ENCODE measurements at regions not wholly inside any gene's neighbourhood (a gene's known extent, or its start where the extent isn't known, plus 50 kb on each side); places are given as distances from the start of the nearest gene placed in this dataset.
A peak's percentile ranks its signal among the peaks of the same experiment; 100 is the strongest.
"Not testable (repeated sequence)": the region's sequence is repeated elsewhere in the genome, so short reads cannot be mapped to it uniquely, and the experiment has no call there.

- H3K9me3 Mint-ChIP-seq: peaks cover 0 to 1% (median 0%) of the 10 kb centered on the region in 7 donors
- DNase-seq (no peak), ATAC-seq (ENCODE audit: low read depth in 2 of 2) (no peak)
- no peaks in the 10 kb centered on the region for H3K4me1 Mint-ChIP-seq
- H3K27ac Mint-ChIP-seq: no peak overlapping the region
- no peak overlapping the region for H3K4me3 Mint-ChIP-seq
- H3K27me3 Mint-ChIP-seq: no peaks in the 10 kb centered on the region
- no peaks in the 10 kb centered on the region for H3K36me3 Mint-ChIP-seq
Measured at GRCh38 chrX:50967736-50968135, 57.2 kb downstream of the BMP15 start.

GRCh38 chrX:50968871-50969635, 58.5 kb downstream of the BMP15 start:
- H3K27me3 Mint-ChIP-seq; H3K9me3 Mint-ChIP-seq; DNase-seq; H3K36me3 Mint-ChIP-seq; H3K27ac Mint-ChIP-seq; H3K4me1 Mint-ChIP-seq; ATAC-seq (ENCODE audit: low read depth in 2 of 2); H3K4me3 Mint-ChIP-seq: not testable (repeated sequence)

GRCh38 chrX:50971395-50971794, 60.9 kb downstream of the BMP15 start:
- no peak overlapping the region for H3K4me3 Mint-ChIP-seq
- H3K27me3 Mint-ChIP-seq: no peaks in the 10 kb centered on the region
- ATAC-seq (ENCODE audit: low read depth in 2 of 2) (no peak), DNase-seq (no peak)
- no peaks in the 10 kb centered on the region for H3K36me3 Mint-ChIP-seq
- H3K9me3 Mint-ChIP-seq: peaks cover 0 to 3% (median 0%) of the 10 kb centered on the region in 7 donors
- H3K4me1 Mint-ChIP-seq: no peaks in the 10 kb centered on the region
- no peak overlapping the region for H3K27ac Mint-ChIP-seq

- H3K27ac Mint-ChIP-seq: no peak overlapping the region
Measured at GRCh38 chrX:50973199-50973598, 62.7 kb downstream of the BMP15 start.

GRCh38 chrX:50978920-50979682, 68.6 kb downstream of the BMP15 start:
- Mint-ChIP-seq H3K27ac (no peak overlapping the region), H3K9me3 (peaks cover 0 to 3% (median 0%) of the 10 kb centered on the region in 7 donors), H3K36me3 (no peaks in the 10 kb centered on the region), H3K27me3 (peaks cover 0 to 7% (median 0%) of the 10 kb centered on the region in 3 donors), H3K4me3 (no peak overlapping the region), H3K4me1 (no peaks in the 10 kb centered on the region)
- no peak for DNase-seq
- no peak for ATAC-seq (ENCODE audit: low read depth in 2 of 2)

More at GRCh38 chrX:50973199-50973598, 62.7 kb downstream of the BMP15 start:
- Mint-ChIP-seq H3K4me1 (no peaks in the 10 kb centered on the region), H3K4me3 (no peak overlapping the region), H3K27me3 (peaks cover 0 to 3% (median 0%) of the 10 kb centered on the region in 3 donors), H3K36me3 (no peaks in the 10 kb centered on the region), H3K9me3 (peaks cover 0 to 3% (median 0%) of the 10 kb centered on the region in 7 donors)
- ATAC-seq (ENCODE audit: low read depth in 2 of 2) (no peak), DNase-seq (no peak)

GRCh38 chrX:50980251-50980650, 69.7 kb downstream of the BMP15 start:
- Mint-ChIP-seq H3K36me3 (no peaks in the 10 kb centered on the region), H3K4me1 (no peaks in the 10 kb centered on the region), H3K27me3 (peaks cover 0 to 7% (median 0%) of the 10 kb centered on the region in 3 donors), H3K4me3 (no peak overlapping the region), H3K9me3 (peaks cover 0 to 3% (median 0%) of the 10 kb centered on the region in 7 donors), H3K27ac (no peak overlapping the region)
- no peak for ATAC-seq (ENCODE audit: low read depth in 2 of 2)
- no peak for DNase-seq

GRCh38 chrX:50988649-50989048, 78.1 kb downstream of the BMP15 start:
- H3K36me3 Mint-ChIP-seq: no peaks in the 10 kb centered on the region
- H3K4me3 Mint-ChIP-seq: no peak overlapping the region
- ATAC-seq (ENCODE audit: low read depth in 2 of 2): no peak
- no peak overlapping the region for H3K27ac Mint-ChIP-seq
- no peaks in the 10 kb centered on the region for H3K4me1 Mint-ChIP-seq
- peaks cover 0 to 18% (median 0%) of the 10 kb centered on the region in 3 donors for H3K27me3 Mint-ChIP-seq
- DNase-seq: no peak
- H3K9me3 Mint-ChIP-seq: peaks cover 0 to 2% (median 0%) of the 10 kb centered on the region in 7 donors

GRCh38 chrX:50996930-50997329, 86.4 kb downstream of the BMP15 start:
- Mint-ChIP-seq H3K36me3 (no peaks in the 10 kb centered on the region), H3K4me1 (no peaks in the 10 kb centered on the region)
- ATAC-seq (ENCODE audit: low read depth in 2 of 2): no peak

GRCh38 chrX:51000384-51000783, 89.8 kb downstream of the BMP15 start:
- ATAC-seq (ENCODE audit: low read depth in 2 of 2); H3K27me3 Mint-ChIP-seq; H3K9me3 Mint-ChIP-seq; H3K27ac Mint-ChIP-seq; H3K4me1 Mint-ChIP-seq; H3K36me3 Mint-ChIP-seq; H3K4me3 Mint-ChIP-seq; DNase-seq: not testable (repeated sequence)

More at GRCh38 chrX:50996930-50997329, 86.4 kb downstream of the BMP15 start:
- H3K4me3 Mint-ChIP-seq: no peak overlapping the region
- H3K9me3 Mint-ChIP-seq: peaks cover 0 to 3% (median 0%) of the 10 kb centered on the region in 7 donors
- H3K27ac Mint-ChIP-seq: no peak overlapping the region
- DNase-seq: no peak
- peaks cover 0 to 19% (median 0%) of the 10 kb centered on the region in 3 donors for H3K27me3 Mint-ChIP-seq

GRCh38 chrX:51001733-51002632, 91.4 kb downstream of the BMP15 start:
- H3K36me3 Mint-ChIP-seq; ATAC-seq (ENCODE audit: low read depth in 2 of 2); H3K27me3 Mint-ChIP-seq; H3K4me1 Mint-ChIP-seq; H3K27ac Mint-ChIP-seq; DNase-seq; H3K9me3 Mint-ChIP-seq; H3K4me3 Mint-ChIP-seq: not testable (repeated sequence)

GRCh38 chrX:51006064-51006463, 95.5 kb downstream of the BMP15 start:
- Mint-ChIP-seq H3K36me3 (no peaks in the 10 kb centered on the region), H3K4me1 (no peaks in the 10 kb centered on the region), H3K27me3 (no peaks in the 10 kb centered on the region), H3K9me3 (peaks cover 0 to 6% (median under 1%) of the 10 kb centered on the region in 7 donors), H3K4me3 (no peak overlapping the region), H3K27ac (no peak overlapping the region)
- DNase-seq: no peak
- no peak for ATAC-seq (ENCODE audit: low read depth in 2 of 2)

GRCh38 chrX:51024106-51024696, 113.7 kb downstream of the BMP15 start:
- ATAC-seq (ENCODE audit: low read depth in 2 of 2) (peak; percentile 25), DNase-seq (no peak)
- Mint-ChIP-seq H3K4me3 (no peak overlapping the region), H3K36me3 (no peaks in the 10 kb centered on the region), H3K27me3 (peaks cover 0 to 5% (median 0%) of the 10 kb centered on the region in 3 donors), H3K4me1 (no peaks in the 10 kb centered on the region), H3K9me3 (peaks cover 0 to 9% (median 2%) of the 10 kb centered on the region in 7 donors), H3K27ac (peak overlapping the region in 2 of 6 donors; percentile 28 to 47)

GRCh38 chrX:51026862-51027261, 116.3 kb downstream of the BMP15 start:
- no peak for ATAC-seq (ENCODE audit: low read depth in 2 of 2)
- no peaks in the 10 kb centered on the region for H3K4me1 Mint-ChIP-seq

More at GRCh38 chrX:51026862-51027261, 116.3 kb downstream of the BMP15 start:
- Mint-ChIP-seq H3K4me3 (no peak overlapping the region), H3K36me3 (no peaks in the 10 kb centered on the region), H3K27me3 (no peaks in the 10 kb centered on the region), H3K27ac (no peak overlapping the region), H3K9me3 (peaks cover 0 to 3% (median 0%) of the 10 kb centered on the region in 7 donors)
- no peak for DNase-seq

Measured in naive B cell (primary cell).